ENCODE measurements at regions not wholly inside any gene's neighbourhood (a gene's known extent, or its start where the extent isn't known, plus 50 kb on each side); places are given as distances from the start of the nearest gene placed in this dataset.
"Not testable (repeated sequence)": the region's sequence is repeated elsewhere in the genome, so short reads cannot be mapped to it uniquely, and the experiment has no call there.

GRCh38 chr14:105600195-105600938 is 74.0 kb downstream of the TMEM121 start:
- H3K27me3 Mint-ChIP-seq (ENCODE audit: insufficient read depth); H3K36me3 Mint-ChIP-seq (ENCODE audit: low read depth); H3K27ac Mint-ChIP-seq; H3K4me1 Mint-ChIP-seq (ENCODE audit: low read depth); DNase-seq; H3K4me3 Mint-ChIP-seq: not testable (repeated sequence)
- peaks cover 36% of the 10 kb centered on the region for H3K9me3 Mint-ChIP-seq

GRCh38 chr14:105600939-105601359 is 74.6 kb downstream of the TMEM121 start:
- peaks cover 36% of the 10 kb centered on the region for H3K9me3 Mint-ChIP-seq
- H3K36me3 Mint-ChIP-seq (ENCODE audit: low read depth) = no peaks in the 10 kb centered on the region
- H3K27me3 Mint-ChIP-seq (ENCODE audit: insufficient read depth) = no peaks in the 10 kb centered on the region
- TF ChIP-seq CTCF (IDR thresholded peaks at IDR 0.05) = no peak
- no peak overlapping the region for H3K4me3 Mint-ChIP-seq
- no peak for DNase-seq
- no peak overlapping the region for H3K27ac Mint-ChIP-seq
- H3K4me1 Mint-ChIP-seq (ENCODE audit: low read depth) = no peaks in the 10 kb centered on the region

GRCh38 chr14:105601360-105602242 is 75.2 kb downstream of the TMEM121 start:
- no peak for TF ChIP-seq CTCF (IDR thresholded peaks at IDR 0.05)
- no peak overlapping the region for H3K4me3 Mint-ChIP-seq
- no peaks in the 10 kb centered on the region for H3K4me1 Mint-ChIP-seq (ENCODE audit: low read depth)
- peaks cover 34% of the 10 kb centered on the region for H3K9me3 Mint-ChIP-seq
- no peaks in the 10 kb centered on the region for H3K27me3 Mint-ChIP-seq (ENCODE audit: insufficient read depth)
- H3K27ac Mint-ChIP-seq = no peak overlapping the region
- DNase-seq = no peak
- no peaks in the 10 kb centered on the region for H3K36me3 Mint-ChIP-seq (ENCODE audit: low read depth)

GRCh38 chr14:105602243-105602750 is 75.9 kb downstream of the TMEM121 start:
- Mint-ChIP-seq H3K36me3 (ENCODE audit: low read depth) (no peaks in the 10 kb centered on the region), H3K9me3 (peaks cover 33% of the 10 kb centered on the region), H3K4me3 (no peak overlapping the region), H3K27me3 (ENCODE audit: insufficient read depth) (no peaks in the 10 kb centered on the region), H3K27ac (no peak overlapping the region), H3K4me1 (ENCODE audit: low read depth) (no peaks in the 10 kb centered on the region)
- no peak for TF ChIP-seq CTCF (IDR thresholded peaks at IDR 0.05)
- DNase-seq = no peak

GRCh38 chr14:105602799-105603793 is 76.7 kb downstream of the TMEM121 start:
- peaks cover 33% of the 10 kb centered on the region for H3K9me3 Mint-ChIP-seq
- DNase-seq = no peak
- no peak for TF ChIP-seq CTCF (IDR thresholded peaks at IDR 0.05)
- H3K4me3 Mint-ChIP-seq = no peak overlapping the region
- H3K27ac Mint-ChIP-seq = no peak overlapping the region
- no peaks in the 10 kb centered on the region for H3K27me3 Mint-ChIP-seq (ENCODE audit: insufficient read depth)
- no peaks in the 10 kb centered on the region for H3K36me3 Mint-ChIP-seq (ENCODE audit: low read depth)
- no peaks in the 10 kb centered on the region for H3K4me1 Mint-ChIP-seq (ENCODE audit: low read depth)

GRCh38 chr14:105604531-105605463 is 78.4 kb downstream of the TMEM121 start:
- not testable (repeated sequence) for H3K36me3 Mint-ChIP-seq (ENCODE audit: low read depth); H3K27me3 Mint-ChIP-seq (ENCODE audit: insufficient read depth); H3K4me1 Mint-ChIP-seq (ENCODE audit: low read depth); H3K27ac Mint-ChIP-seq; H3K4me3 Mint-ChIP-seq; DNase-seq
- peaks cover 27% of the 10 kb centered on the region for H3K9me3 Mint-ChIP-seq
